ENCODE measurements at regions not wholly inside any gene's neighbourhood (a gene's known extent, or its start where the extent isn't known, plus 50 kb on each side); places are given as distances from the start of the nearest gene placed in this dataset.

DNA sequence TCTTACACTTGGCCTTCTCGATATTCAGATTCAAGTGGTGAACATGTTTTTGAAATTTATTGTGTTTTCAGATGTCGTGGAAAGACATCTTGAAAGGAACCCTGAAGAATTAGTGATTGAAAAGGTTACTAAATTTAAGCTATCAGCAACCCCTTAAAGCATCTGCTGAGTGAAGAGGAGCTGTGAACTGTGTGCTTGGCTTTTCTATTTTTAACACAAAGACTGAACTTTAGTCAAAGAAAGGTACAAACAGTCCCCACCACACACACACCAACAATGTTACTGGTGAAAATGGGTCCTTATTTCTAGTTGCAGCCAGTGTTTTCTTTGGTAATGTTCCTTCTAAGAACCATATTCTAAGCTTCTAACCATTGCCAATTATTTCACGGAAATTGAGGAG lies 95.1 kb downstream of the CYRIA start:
- TF ChIP-seq SIN3A (IDR thresholded peaks at IDR 0.05; ENCODE audit: borderline replicate concordance, low read depth, low read length) (no peak), POLR2AphosphoS5 (IDR thresholded peaks at IDR 0.05; ENCODE audit: low read depth, low read length) (no peak), EZH2phosphoT487 (IDR thresholded peaks at IDR 0.05; ENCODE audit: borderline replicate concordance, low read depth) (no peak), RCOR1 (IDR thresholded peaks at IDR 0.05; ENCODE audit: low read length) (no peak), SMC3 (IDR thresholded peaks at IDR 0.05; ENCODE audit: low read depth, low read length) (no peak), FOSL2 (IDR thresholded peaks at IDR 0.05; ENCODE audit: borderline replicate concordance, low read depth) (no peak), FOXM1 (IDR thresholded peaks at IDR 0.05; ENCODE audit: low read depth) (no peak), EP300 (IDR thresholded peaks at IDR 0.05; ENCODE audit: borderline replicate concordance in 1 of 2, low read depth in 1 of 2, low read length in 1 of 2) (no peak), RAD21 (IDR thresholded peaks at IDR 0.05; ENCODE audit: low read length) (no peak)
- TF ChIP-seq, protein P1, sequence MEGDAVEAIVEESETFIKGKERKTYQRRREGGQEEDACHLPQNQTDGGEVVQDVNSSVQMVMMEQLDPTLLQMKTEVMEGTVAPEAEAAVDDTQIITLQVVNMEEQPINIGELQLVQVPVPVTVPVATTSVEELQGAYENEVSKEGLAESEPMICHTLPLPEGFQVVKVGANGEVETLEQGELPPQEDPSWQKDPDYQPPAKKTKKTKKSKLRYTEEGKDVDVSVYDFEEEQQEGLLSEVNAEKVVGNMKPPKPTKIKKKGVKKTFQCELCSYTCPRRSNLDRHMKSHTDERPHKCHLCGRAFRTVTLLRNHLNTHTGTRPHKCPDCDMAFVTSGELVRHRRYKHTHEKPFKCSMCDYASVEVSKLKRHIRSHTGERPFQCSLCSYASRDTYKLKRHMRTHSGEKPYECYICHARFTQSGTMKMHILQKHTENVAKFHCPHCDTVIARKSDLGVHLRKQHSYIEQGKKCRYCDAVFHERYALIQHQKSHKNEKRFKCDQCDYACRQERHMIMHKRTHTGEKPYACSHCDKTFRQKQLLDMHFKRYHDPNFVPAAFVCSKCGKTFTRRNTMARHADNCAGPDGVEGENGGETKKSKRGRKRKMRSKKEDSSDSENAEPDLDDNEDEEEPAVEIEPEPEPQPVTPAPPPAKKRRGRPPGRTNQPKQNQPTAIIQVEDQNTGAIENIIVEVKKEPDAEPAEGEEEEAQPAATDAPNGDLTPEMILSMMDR (IDR thresholded peaks at IDR 0.05): no peak
- TF ChIP-seq, protein P2, sequence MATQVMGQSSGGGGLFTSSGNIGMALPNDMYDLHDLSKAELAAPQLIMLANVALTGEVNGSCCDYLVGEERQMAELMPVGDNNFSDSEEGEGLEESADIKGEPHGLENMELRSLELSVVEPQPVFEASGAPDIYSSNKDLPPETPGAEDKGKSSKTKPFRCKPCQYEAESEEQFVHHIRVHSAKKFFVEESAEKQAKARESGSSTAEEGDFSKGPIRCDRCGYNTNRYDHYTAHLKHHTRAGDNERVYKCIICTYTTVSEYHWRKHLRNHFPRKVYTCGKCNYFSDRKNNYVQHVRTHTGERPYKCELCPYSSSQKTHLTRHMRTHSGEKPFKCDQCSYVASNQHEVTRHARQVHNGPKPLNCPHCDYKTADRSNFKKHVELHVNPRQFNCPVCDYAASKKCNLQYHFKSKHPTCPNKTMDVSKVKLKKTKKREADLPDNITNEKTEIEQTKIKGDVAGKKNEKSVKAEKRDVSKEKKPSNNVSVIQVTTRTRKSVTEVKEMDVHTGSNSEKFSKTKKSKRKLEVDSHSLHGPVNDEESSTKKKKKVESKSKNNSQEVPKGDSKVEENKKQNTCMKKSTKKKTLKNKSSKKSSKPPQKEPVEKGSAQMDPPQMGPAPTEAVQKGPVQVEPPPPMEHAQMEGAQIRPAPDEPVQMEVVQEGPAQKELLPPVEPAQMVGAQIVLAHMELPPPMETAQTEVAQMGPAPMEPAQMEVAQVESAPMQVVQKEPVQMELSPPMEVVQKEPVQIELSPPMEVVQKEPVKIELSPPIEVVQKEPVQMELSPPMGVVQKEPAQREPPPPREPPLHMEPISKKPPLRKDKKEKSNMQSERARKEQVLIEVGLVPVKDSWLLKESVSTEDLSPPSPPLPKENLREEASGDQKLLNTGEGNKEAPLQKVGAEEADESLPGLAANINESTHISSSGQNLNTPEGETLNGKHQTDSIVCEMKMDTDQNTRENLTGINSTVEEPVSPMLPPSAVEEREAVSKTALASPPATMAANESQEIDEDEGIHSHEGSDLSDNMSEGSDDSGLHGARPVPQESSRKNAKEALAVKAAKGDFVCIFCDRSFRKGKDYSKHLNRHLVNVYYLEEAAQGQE (IDR thresholded peaks at IDR 0.05; ENCODE audit: low read depth, low read length): no peak
- TF ChIP-seq, protein P3, sequence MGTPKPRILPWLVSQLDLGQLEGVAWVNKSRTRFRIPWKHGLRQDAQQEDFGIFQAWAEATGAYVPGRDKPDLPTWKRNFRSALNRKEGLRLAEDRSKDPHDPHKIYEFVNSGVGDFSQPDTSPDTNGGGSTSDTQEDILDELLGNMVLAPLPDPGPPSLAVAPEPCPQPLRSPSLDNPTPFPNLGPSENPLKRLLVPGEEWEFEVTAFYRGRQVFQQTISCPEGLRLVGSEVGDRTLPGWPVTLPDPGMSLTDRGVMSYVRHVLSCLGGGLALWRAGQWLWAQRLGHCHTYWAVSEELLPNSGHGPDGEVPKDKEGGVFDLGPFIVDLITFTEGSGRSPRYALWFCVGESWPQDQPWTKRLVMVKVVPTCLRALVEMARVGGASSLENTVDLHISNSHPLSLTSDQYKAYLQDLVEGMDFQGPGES (IDR thresholded peaks at IDR 0.05; ENCODE audit: low read depth, low read length): no peak
